T-helper 17 cell (primary cell): ENCODE measurements at regions not wholly inside any gene's neighbourhood (a gene's known extent, or its start where the extent isn't known, plus 50 kb on each side); places are given as distances from the start of the nearest gene placed in this dataset.

Source experiments
- ATAC-seq: fragments of 150-1000 bp; cut with Tn5 transposase; 2 replicates; pipeline ENCODE4 v1.10.0; 2021; ENCODE audit warnings: mild to moderate bottlenecking, moderate library complexity
- DNase-seq, 3 donors: peaks; one replicate each; pipeline versions ENCODE4 v3.0.0 to v3.0.0-alpha.2; 2020 to 2021
- H3K9me3 ChIP-seq: one replicate; pipeline ENCODE4 v1.7.0; 2013; ENCODE audit warnings: low read length, mild to moderate bottlenecking; ENCODE audit not compliant: control insufficient read depth, poor library complexity, severe bottlenecking
- H3K27ac Mint-ChIP-seq: one replicate; pipeline ENCODE4 v1.8.0; 2022; ENCODE audit warnings: mild to moderate bottlenecking, moderate library complexity, mixed read lengths
- H3K27me3 Mint-ChIP-seq: one replicate; pipeline ENCODE4 v1.8.0; 2022; ENCODE audit warnings: mixed read lengths
- H3K36me3 Mint-ChIP-seq: one replicate; pipeline ENCODE4 v1.8.0; 2022; ENCODE audit warnings: low read depth, mixed read lengths
- H3K4me1 Mint-ChIP-seq: one replicate; pipeline ENCODE4 v1.8.0; 2022; ENCODE audit warnings: mild to moderate bottlenecking, mixed read lengths
- H3K4me3 Mint-ChIP-seq: one replicate; pipeline ENCODE4 v1.8.0; 2022; ENCODE audit warnings: mild to moderate bottlenecking, moderate library complexity, mixed read lengths

GRCh38 chr2:211126256-211126655 lies 569.9 kb downstream of the CPS1 start:
- Mint-ChIP-seq H3K27me3 (no peaks in the 10 kb centered on the region), H3K27ac (no peak overlapping the region), H3K4me3 (no peak overlapping the region), H3K36me3 (no peaks in the 10 kb centered on the region), H3K4me1 (no peaks in the 10 kb centered on the region)
- ATAC-seq (no peak), DNase-seq (no peak)
- H3K9me3 ChIP-seq, result no peaks in the 10 kb centered on the region

DNA sequence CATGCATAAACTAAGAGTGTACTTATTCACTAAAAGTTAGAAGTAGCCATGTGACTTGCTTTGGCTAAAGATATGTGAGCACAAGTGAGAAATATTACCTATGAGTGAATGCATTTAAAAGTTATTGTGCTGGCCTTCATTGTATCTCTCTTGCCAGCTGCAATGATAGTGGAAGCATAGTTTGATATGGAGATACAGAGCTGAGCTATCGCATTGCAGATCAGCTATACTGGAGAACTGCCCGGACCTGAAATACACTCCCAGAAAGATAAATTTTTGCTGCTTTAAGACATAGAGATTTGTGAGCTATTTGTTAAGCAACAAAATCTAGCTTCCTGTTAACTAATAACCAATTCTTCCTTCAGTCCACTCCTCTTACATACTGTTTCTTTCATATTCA lies 571.1 kb downstream of the CPS1 start:
- Mint-ChIP-seq H3K4me3 (no peak overlapping the region), H3K27ac (no peak overlapping the region), H3K36me3 (no peaks in the 10 kb centered on the region), H3K4me1 (no peaks in the 10 kb centered on the region), H3K27me3 (no peaks in the 10 kb centered on the region)
- ATAC-seq, result no peak
- DNase-seq, result no peak
- H3K9me3 ChIP-seq, result no peaks in the 10 kb centered on the region

DNA sequence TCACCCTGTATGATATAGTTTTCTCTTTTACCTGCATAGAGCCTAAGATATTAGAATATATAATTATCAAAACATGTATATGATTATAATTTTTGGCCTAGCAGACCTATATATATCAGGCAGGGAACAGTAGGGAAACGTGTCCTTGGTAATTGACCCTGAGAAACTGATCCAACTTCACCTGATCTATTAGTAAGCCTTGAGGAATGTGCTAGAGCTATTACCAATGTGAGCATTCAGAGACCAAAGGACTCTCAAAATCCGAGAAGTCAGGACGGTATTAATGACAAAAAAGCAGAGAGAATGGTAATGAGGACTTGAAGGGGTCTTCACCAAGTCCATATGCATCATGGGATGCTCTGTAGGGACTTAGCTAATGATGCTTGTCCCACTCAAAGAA lies 571.9 kb downstream of the CPS1 start:
- H3K4me1 Mint-ChIP-seq, result no peaks in the 10 kb centered on the region
- no peaks in the 10 kb centered on the region for H3K27me3 Mint-ChIP-seq
- H3K36me3 Mint-ChIP-seq, result no peaks in the 10 kb centered on the region
- H3K27ac Mint-ChIP-seq, result no peak overlapping the region
- no peak for DNase-seq
- no peak overlapping the region for H3K4me3 Mint-ChIP-seq
- no peaks in the 10 kb centered on the region for H3K9me3 ChIP-seq
- no peak for ATAC-seq

- DNase-seq (no peak), ATAC-seq (no peak)
- no peak overlapping the region for H3K27ac Mint-ChIP-seq
- H3K4me3 Mint-ChIP-seq, result no peak overlapping the region
- H3K27me3 Mint-ChIP-seq, result no peaks in the 10 kb centered on the region
- no peaks in the 10 kb centered on the region for H3K4me1 Mint-ChIP-seq
- no peaks in the 10 kb centered on the region for H3K36me3 Mint-ChIP-seq
- no peaks in the 10 kb centered on the region for H3K9me3 ChIP-seq
These were observed 573.4 kb downstream of the CPS1 start for GRCh38 chr2:211129798-211130197.

GRCh38 chr2:211132046-211132445 lies 575.6 kb downstream of the CPS1 start:
- H3K36me3 Mint-ChIP-seq, result no peaks in the 10 kb centered on the region
- DNase-seq (no peak), ATAC-seq (no peak)
- no peaks in the 10 kb centered on the region for H3K9me3 ChIP-seq
- no peaks in the 10 kb centered on the region for H3K4me1 Mint-ChIP-seq
- H3K27me3 Mint-ChIP-seq, result no peaks in the 10 kb centered on the region
- no peak overlapping the region for H3K4me3 Mint-ChIP-seq
- H3K27ac Mint-ChIP-seq, result no peak overlapping the region

DNA sequence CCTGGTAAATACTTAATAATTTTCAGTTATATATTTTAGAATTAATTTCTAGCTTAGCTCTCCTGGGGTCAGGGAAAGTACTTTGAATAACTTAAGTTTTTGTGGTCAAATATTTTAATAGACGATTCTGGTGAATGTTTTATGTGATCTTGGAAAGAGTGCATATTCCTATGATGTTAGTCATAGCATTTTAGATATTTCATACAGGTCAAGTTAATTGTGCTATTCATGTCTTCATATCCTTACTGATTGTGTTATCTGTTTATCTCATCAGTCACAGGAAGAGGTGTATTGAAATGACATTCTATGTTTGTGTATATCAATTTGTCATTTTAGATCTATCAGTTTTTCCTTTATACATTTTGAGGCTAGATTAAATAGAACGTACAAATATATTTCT lies 576.2 kb downstream of the CPS1 start:
- H3K4me3 Mint-ChIP-seq, result no peak overlapping the region
- DNase-seq (no peak), ATAC-seq (no peak)
- no peak overlapping the region for H3K27ac Mint-ChIP-seq
- H3K36me3 Mint-ChIP-seq, result no peaks in the 10 kb centered on the region
- no peaks in the 10 kb centered on the region for H3K4me1 Mint-ChIP-seq
- no peaks in the 10 kb centered on the region for H3K9me3 ChIP-seq
- no peaks in the 10 kb centered on the region for H3K27me3 Mint-ChIP-seq

DNA sequence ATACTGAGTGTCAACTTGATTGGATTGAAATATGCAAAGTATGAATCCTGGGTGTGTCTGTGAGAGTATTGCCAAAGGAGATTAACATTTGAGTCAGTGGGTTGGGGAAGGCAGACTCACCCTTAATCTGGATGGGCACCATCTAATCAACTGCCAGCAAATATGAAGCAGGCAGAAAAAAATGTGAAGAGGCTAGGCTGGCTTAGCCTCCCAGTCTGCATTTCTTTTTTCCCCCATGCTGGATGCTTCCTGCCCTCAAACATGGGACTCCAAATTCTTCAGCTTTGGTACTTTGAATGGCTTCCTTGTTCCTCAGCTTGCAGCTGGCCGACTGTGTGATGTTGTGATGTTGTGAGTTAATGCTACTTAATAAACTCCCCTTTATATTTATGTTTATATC lies 577.4 kb downstream of the CPS1 start:
- H3K27me3 Mint-ChIP-seq, result no peaks in the 10 kb centered on the region
- no peaks in the 10 kb centered on the region for H3K9me3 ChIP-seq
- H3K36me3 Mint-ChIP-seq, result no peaks in the 10 kb centered on the region
- no peak for DNase-seq
- H3K27ac Mint-ChIP-seq, result no peak overlapping the region
- no peaks in the 10 kb centered on the region for H3K4me1 Mint-ChIP-seq
- ATAC-seq, result no peak
- H3K4me3 Mint-ChIP-seq, result no peak overlapping the region

DNA sequence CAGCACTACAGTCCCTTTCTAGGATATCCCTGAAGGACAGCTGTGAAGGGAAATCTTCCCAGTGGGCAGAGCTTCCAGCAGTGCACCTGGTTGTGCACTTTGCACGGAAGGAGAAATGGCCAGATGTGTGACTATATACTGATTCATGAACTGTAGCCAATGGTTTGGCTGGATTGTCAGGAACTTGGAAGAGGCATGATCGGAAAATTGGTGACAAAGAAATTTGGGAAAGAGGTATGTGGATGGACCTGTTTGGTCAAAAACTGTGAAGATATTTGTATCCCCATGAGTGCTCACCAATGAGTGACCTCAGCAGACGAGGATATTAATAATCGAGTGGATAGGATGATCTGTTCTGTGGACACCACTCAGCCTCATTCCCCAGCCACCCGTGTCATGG lies 582.2 kb downstream of the CPS1 start:
- no peaks in the 10 kb centered on the region for H3K9me3 ChIP-seq
- H3K4me1 Mint-ChIP-seq, result no peaks in the 10 kb centered on the region
- H3K36me3 Mint-ChIP-seq, result no peaks in the 10 kb centered on the region
- no peak overlapping the region for H3K27ac Mint-ChIP-seq
- ATAC-seq (no peak), DNase-seq (no peak)
- no peaks in the 10 kb centered on the region for H3K27me3 Mint-ChIP-seq
- H3K4me3 Mint-ChIP-seq, result no peak overlapping the region

DNA sequence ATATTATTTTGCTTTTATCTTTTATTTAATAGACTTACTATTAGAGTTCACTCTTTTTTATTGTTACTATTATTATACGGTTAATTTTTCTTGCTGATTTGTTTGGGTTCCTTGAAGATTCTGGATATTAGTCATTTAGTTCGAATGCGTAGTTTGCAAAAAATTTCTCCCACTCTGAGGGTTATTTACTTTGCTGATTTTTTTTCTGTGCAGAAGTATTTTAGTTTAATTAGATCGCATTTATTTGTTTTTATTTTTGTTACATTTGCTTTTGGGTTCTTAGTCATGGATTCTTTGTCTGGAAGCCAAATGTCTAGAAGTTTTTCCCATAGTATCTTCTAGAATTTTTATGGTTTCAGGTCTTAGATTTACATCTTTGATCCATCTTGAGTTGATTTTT lies 585.2 kb downstream of the CPS1 start:
- no peak for DNase-seq
- H3K27ac Mint-ChIP-seq, result no peak overlapping the region
- no peaks in the 10 kb centered on the region for H3K27me3 Mint-ChIP-seq
- ATAC-seq, result no peak
- H3K4me3 Mint-ChIP-seq, result no peak overlapping the region
- H3K9me3 ChIP-seq, result no peaks in the 10 kb centered on the region
- H3K4me1 Mint-ChIP-seq, result no peaks in the 10 kb centered on the region
- no peaks in the 10 kb centered on the region for H3K36me3 Mint-ChIP-seq

- Mint-ChIP-seq H3K27me3 (no peaks in the 10 kb centered on the region), H3K4me1 (no peaks in the 10 kb centered on the region), H3K4me3 (no peak overlapping the region), H3K27ac (no peak overlapping the region), H3K36me3 (no peaks in the 10 kb centered on the region)
- ATAC-seq (no peak), DNase-seq (no peak)
- no peaks in the 10 kb centered on the region for H3K9me3 ChIP-seq
These were observed 587.7 kb downstream of the CPS1 start for GRCh38 chr2:211144078-211144477.

GRCh38 chr2:211144974-211145665 lies 588.7 kb downstream of the CPS1 start:
- Mint-ChIP-seq H3K36me3 (no peaks in the 10 kb centered on the region), H3K27me3 (no peaks in the 10 kb centered on the region), H3K4me3 (no peak overlapping the region), H3K4me1 (no peaks in the 10 kb centered on the region), H3K27ac (no peak overlapping the region)
- no peak for DNase-seq
- ATAC-seq, result no peak
- no peaks in the 10 kb centered on the region for H3K9me3 ChIP-seq

DNA sequence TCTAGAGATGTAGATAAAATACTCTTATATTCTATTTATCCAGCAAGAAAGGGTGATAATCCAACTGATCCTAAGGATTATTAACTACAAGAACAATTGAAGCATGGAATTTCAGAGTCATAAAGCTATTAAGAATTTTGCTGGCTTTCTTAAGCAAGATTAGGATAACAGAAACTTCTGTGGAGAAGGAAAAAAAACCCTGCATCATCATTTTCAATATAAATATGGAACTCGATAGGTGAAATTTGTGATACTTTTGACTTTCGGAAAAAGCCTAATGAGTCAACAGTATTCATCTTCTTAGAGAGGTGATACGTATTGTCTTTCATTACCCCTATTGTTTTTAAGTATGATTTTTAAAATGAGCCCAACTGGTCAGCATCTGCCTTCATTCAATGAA lies 593.3 kb downstream of the CPS1 start:
- H3K27ac Mint-ChIP-seq, result no peak overlapping the region
- no peak for ATAC-seq

GRCh38 chr2:211157211-211157610 lies 600.8 kb downstream of the CPS1 start:
- no peaks in the 10 kb centered on the region for H3K9me3 ChIP-seq
- H3K4me1 Mint-ChIP-seq, result peaks cover 2% of the 10 kb centered on the region
- DNase-seq (no peak), ATAC-seq (no peak)
- H3K36me3 Mint-ChIP-seq, result no peaks in the 10 kb centered on the region
- no peak overlapping the region for H3K27ac Mint-ChIP-seq
- no peak overlapping the region for H3K4me3 Mint-ChIP-seq
- H3K27me3 Mint-ChIP-seq, result no peaks in the 10 kb centered on the region

More for the DNA sequence above, 593.3 kb downstream of the CPS1 start:
- DNase-seq, result no peak
- Mint-ChIP-seq H3K27me3 (no peaks in the 10 kb centered on the region), H3K36me3 (no peaks in the 10 kb centered on the region), H3K4me1 (no peaks in the 10 kb centered on the region), H3K4me3 (no peak overlapping the region)
- no peaks in the 10 kb centered on the region for H3K9me3 ChIP-seq

- no peak overlapping the region for H3K4me3 Mint-ChIP-seq
- H3K27me3 Mint-ChIP-seq, result no peaks in the 10 kb centered on the region
- no peaks in the 10 kb centered on the region for H3K9me3 ChIP-seq
- no peaks in the 10 kb centered on the region for H3K36me3 Mint-ChIP-seq
- ATAC-seq (peak; percentile 72), DNase-seq (peak; percentile 26 to 38 (median 29))
- no peak overlapping the region for H3K27ac Mint-ChIP-seq
- peaks cover 2% of the 10 kb centered on the region for H3K4me1 Mint-ChIP-seq
These were observed 601.6 kb downstream of the CPS1 start for GRCh38 chr2:211157856-211158463.
